ENCODE measurements at regions not wholly inside any gene's neighbourhood (a gene's known extent, or its start where the extent isn't known, plus 50 kb on each side); places are given as distances from the start of the nearest gene placed in this dataset.
"Not testable (repeated sequence)": the region's sequence is repeated elsewhere in the genome, so short reads cannot be mapped to it uniquely, and the experiment has no call there.

DNA sequence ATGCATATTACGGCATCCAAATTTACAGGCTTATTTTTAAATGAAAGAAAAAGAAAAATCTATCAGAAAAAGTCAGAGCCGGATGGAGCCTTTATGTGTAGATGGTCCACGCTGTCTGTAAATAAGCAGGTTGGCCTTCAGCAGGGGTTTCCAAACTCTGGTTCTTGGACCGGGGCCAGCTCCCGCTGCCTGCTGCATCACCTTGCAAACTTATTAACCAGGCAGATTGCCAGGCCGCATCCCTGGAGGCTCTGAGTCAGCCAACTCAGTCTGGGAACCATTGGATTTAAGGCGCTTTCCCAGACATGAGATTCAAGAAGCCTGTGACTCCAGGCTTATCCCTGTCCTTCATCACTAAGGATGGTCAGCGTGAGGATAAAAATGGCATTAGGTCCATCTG is 212.4 kb downstream of the OPA1 start:
- no peak for DNase-seq

DNA sequence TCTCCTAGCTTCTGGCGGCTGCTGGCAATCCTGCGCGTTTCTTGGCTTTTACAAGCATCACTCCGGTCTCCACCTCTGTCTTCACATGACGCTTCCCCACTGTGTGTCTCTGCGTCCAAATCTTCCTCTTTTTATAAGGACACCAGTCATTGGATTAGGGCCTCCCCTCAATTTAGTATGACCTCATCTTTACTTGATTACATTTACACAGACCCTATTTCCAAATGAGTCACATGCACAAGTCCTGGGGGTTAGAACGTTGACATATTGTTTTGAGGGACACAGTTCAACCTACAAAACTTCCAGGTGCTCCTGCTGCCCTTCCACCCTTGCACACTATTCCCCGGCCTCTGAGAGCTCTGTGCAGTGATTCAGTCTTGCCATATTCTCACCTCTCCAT is 215.3 kb downstream of the OPA1 start:
- DNase-seq = no peak

DNA sequence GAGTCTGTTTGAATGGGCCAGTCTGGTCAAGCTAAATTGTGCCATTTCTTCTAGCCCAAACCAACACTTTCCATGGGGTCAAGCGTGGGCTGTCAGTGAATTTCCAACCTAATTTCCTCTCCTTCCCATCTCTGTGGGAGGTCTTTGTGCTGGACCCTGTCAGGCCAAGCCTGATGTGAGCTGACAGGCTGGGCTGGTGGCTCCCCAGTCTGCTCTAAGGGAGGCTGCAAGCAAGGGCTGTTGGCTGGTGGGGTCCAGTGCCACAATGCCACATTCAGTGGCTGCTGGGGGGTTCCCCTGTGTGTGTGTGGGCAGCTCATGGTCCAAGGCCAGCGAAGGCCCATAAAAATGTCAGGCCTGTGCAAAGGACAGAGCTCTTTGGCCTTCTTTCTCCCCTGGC is 216.1 kb downstream of the OPA1 start:
- DNase-seq = no peak

DNA sequence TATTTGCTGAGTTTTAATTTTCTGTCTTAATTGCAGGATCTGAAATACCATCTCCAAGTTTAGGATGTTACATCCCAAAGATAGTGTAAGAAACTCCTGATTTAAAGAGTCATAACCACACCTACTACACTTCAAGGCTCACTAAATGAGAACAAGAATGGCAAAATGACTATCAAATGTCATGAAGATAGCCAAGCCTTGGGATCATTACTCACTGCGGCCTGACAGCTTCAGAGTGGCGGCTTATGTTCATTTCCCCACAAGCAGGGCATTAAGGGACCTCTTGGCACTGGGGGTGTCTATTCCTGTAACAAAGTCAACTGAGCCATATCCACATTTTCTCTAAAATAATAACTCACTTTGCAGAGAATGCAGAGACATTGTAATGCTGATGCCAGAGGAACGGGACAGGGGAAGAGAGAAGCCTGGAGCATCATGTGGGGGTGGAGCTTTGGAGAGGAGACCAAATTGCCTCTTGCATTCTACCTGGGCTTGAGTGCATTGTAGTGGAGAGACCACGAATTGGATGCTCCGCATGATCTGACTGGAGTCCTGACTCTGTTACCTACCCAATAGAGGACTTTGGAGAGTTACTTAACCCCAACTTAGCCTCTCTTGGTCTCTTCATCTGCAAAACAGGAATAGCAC is 219.2 kb downstream of the OPA1 start:
- DNase-seq = no peak

DNA sequence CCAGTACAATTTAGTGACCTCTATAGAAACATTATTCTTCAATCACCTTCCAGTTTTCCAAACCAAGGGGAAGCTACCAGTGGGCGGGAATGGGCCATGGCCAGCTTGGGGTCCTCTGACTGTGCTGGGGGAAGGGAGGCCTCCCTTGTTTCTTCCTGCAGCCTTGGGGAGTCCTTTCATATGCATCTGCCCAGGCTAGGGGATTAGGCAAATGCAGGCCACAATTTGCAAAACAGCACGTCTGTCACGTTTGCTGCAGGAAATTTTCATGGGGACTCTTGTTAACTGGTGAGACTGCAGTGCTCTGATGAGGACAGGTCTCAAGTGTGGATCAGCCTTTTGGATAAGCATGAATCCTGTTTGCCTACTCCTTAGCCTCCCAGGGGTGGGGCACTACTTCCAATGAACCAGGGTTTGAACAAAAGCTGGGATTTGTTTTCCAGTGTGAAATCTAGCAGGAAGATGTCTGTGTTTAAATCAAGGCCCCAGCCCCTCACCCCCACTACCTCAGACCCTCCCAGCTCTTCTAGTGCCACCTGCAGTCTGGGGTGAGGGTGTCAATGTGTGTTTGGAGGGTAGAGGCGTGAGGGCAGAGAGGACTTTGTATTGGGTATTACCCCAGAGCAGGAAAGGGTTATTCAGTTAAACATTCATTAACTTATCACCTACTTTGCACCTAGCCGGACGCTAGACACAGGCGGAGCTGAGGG is 219.9 kb downstream of the OPA1 start:
- no peak for DNase-seq

DNA sequence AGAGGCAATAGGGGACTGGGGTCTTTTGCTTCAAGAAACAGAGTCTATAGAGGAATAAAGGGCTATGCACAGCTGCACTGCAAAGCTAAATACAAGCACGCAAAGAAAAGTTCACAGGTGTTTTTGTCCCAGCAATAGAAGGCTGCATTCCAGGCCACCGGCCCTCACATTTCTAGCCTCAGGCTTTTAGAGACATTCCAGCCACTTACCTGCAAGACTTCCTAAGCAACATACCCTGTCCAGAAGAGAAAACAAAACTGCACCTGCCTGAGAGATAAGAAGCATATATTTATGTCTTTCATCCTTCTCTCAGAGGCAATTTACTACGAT is 220.5 kb downstream of the OPA1 start:
- no peak for DNase-seq

DNA sequence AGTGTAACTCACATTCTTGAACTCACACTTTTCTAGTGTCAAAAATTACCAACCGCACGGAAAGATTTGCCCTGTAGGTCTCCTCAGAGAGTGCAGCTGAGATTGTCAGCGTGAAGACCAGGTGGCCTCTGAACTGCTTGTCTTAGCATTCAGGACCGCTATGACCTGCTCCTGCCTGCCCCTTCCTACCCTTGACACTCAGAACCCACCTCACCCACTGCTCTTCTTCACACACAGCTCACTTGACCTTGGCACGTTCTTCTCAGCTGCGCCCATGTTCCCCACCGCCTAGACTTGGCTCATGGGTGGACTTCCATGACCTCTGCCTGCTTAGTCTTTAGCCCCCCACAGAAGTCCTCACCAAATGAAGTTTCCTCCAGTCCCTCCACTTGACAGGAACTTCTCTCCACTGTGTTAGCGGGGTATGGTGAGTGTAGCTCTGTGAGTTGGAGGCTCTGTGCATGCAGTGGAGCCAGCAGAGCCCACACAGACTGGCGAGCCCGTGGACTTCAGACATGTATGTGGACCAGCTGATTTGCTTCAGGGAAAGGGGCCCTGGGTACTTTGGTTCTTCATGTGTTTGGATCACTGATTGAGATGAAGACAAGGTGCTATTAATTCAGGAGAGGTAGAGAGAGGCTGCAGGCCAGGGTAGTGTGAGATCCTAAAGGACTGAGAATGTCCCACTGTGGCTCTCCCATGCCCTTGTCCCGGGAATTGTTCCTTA is 221.3 kb downstream of the OPA1 start:
- DNase-seq = no peak

DNA sequence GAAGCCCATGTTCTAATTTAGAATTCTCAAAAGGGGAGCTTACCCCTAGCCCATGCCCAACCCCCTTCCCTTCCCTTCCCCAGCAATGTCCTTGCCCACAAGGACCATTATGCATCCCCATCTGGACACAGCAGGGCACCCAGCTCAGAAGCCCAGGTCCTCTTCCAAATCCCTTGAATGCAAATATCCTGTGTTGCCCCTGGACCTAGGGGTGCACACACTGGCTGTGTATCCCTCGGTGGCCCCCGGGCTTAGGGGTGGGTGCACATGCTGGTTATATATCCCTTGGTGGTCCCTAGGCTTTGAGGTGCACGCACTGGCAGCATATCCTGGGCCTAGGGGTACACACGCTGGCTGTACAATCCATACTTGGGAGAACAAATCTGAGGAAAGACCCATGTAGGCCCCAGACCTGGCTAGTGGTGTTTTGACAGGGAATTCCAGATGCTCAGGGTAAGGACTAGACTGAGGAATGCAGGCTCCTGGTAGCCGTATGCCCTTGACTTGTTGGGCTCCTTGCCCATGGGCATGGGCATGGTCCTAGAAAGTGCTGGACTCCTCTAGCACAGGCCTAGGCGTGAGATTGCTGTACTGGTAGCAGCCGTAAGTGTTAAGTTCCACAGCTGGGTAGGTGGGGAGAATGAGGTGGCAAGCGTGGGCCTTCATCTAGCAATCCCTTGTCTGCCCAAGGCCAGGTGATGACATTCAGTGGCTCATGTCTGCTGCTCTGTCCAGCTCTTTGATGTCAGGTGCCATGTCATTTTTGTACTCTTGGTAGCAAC is 222.4 kb downstream of the OPA1 start:
- DNase-seq = no peak

DNA sequence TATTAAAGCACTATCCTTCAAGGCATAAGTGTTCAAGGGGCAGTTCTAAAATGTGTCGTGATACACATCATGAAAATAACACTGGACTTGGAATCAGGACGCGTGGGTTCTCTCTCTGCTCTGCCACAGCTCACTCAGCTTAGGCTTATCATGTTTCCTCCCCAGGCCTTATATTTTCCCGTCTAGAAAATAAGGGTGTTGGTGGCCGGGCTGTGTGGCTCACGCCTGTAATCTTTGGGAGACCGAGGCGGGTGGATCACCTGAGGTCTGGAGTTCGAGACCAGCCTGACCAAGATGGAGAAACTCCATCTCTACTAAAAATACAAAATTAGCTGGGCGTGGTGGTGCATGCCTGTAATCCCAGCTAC is 223.0 kb downstream of the OPA1 start:
- DNase-seq = no peak

DNA sequence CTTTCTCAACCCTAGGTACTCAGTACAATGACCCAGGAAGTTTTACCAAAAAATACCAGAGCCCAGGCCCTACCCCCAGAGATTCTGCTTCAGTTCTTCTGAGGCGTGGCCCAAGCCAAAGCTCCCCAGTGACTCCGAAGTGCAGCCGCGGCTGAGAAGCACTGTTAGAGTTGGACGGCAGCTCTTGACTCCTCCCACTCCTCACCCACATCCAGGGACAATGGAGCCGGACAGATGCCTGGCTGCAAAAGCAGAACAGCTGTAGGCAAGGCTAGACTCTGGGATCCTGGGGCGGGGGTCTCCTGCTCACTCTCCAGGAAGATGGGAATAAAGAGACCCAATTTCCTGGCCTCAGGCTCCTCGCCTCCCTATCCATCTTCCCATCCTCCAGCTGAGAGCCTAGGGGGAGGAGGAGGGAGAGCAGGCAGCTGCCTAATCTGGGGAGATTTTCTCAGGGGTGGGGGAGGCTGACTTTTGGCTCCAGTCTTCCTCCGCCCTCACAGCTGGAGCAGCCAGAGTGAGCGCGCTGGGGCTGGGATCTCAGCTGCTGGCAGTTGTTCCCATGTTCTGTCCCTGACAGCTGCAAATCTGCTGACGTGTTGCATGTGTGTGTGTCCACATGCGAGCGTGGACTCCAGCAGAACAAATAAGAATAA is 223.8 kb downstream of the OPA1 start:
- no peak for DNase-seq

DNA sequence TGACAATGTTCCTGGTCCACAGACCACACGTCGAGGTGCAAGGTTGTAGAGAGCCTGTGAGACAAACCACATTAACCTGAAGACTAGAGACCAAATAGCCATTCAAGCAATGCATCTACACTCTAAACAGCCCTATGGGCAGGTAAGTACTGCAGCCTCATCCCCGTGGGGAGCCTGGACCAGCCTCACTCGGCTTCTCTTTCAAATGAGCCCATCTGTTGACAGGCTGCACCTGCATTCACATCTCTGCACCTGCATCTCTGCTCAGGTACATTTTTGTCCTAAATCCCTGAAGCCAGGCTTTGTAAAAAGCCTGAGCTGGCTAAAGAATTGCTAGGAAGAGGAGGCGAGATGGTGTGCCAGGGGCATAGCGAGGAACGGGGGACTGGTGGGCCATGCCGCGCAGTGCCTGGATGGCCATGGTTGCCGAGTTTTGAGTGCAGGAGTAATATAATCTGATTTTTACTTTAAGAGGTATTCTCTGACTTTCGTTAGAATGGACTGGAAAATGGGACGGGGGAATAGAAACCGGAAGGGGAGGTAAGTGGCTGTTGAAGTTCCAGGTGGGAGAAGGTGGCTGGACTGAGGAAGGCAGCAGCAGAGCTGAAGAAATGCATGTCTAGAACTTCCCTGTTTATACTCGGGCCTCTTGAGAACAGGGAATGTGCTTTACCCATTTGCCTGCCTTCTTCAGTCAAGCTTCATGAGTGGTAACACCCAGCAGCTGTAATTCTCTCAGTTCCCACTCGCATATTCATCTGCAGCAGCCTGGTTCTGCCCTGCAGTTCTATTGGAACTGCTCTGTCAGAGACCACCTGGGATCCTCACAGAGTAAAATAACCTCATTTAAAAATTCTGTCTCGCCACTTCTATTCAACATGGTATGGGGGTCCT is 226.4 kb downstream of the OPA1 start:
- no peak for DNase-seq

DNA sequence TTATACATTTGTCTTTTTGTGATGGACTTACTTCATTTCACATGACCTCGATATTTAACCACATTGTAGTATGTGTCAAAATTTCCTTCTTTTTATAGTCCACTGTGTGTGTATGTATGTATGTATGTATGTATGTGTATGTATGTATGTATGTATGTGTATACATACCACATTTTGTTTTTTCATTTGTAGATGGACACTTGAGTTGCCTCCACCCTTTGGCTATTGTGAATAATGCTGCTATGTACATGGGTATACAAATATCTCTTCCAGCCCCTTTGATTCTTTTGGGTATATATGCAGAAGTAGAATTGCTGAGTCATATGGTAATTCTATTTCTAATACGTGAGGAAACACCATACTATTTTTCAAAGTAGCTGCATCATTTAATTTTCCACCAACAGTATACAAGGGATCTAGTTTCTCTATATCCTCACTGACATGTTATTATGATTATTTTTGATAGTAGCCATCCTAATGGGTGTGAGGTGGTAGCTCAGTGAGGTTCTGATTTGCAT is 228.2 kb downstream of the OPA1 start:
- DNase-seq = no peak

DNA sequence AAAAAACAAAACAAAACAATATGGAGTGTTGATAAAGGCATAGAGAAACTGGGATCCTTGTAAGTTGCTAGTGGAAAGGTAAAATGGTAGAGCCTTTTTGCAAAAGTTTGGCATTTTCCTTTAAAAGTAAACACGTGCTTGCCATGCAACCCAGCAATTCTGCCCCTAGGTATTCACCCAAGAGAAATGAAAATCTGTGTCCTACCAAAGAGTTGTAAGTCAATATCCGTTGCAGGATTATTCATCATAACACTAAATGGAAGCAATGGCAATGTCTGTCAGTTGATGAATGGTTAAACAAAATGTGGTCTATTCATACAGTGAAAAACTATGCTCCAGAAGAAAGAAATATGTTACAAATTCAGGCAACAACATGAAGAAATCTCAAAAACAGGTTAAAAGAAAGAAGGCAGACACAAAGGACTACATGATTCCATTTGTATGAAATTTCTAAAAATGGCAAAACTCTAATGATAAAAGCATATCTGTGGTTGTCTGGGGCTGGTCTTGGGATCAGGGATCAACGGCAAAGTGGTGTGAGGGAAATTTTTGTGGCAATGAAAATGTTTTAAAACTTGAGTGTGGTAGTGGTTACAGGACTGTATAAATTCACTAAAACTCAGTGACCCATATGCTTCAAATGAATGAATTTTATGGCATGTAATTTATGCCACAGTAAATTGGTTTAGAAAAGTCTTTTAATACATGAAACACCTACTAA is 229.6 kb downstream of the OPA1 start:
- no peak for DNase-seq

DNA sequence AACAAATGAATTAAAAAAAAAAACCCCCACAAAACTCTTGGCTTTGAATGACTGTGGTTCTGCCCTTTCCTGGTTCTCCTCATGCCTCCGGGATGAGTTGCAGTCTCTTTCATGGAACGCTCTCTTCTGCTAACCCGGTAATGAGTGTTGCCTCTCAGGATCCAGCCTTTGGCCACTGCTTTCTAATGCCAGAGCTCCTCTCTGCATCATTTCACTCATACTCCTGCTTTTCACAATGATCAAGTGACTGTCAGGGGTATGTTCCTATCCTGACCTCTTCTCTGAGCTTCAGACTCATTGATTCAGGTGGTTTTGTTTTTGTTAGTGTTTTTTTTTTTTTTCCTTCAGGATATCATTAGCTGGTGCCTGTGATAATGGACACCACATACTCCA is 230.2 kb downstream of the OPA1 start:
- not testable (repeated sequence) for DNase-seq

DNA sequence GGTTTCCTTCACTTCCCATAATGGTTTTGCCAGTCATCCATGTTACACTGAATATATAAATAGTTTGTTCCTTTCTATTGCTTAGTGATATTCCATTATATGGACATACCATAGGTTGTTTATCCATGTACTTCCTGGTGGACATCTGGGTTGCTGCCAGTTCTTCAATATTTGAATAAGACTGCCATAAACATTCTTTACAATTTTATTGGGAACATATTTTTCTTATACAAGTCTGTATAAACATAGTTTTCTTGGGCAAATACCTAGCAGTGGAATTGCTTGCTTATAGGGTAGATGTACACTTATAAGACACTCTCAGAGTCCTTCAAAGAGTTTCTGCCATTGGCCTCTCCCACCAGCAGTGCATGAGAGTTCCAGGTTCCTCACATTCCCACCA is 231.4 kb downstream of the OPA1 start:
- no peak for DNase-seq

DNA sequence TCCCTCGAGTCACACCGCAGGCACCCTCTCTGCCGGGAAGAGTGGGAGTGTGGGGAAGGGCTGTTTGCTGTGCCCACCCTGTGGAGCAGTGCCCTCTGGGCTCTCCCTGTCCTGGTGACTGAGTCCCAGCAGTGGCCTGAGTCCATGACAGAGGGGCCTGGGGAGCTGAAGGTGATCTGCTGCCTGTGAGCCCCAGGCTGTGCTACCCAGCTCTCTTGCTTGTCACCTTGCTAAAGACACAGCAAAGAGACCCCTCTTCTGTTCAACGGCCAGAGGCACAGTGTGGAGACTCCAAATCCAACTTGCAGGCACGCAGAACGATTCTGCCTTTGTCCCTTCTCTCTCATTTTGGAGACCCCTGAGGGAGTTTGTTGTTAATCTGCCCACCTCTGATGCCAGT is 232.6 kb downstream of the OPA1 start:
- no peak for DNase-seq

DNA sequence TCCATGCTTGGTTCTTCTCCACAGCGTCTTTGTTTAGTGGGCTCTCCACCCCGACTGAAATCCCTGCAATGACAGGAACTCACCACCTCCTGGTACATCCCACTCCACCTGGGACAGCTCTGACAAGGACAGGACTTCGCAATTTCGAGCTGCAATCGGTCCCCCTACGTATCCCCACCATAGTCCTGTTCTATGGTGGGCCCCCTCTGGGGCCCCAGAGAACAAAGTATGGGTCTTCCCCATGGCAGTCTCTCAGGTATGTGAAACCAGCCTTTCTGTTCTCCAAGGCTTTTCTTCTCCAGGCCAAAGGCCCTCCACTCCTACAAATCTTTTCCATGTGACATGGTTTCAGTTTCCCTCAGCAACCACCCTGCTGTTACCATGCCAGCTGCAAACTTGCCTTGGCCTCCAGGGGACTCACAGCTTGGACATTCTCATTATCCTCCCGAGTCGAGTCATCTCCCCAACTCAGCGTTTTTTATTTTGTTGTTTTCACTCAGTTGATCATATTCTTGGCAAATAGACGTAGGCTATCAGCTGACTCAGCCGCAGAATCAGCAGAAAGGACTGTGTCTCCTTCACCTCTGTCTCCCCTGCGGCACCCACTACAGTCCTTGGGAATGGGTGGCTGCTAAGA is 233.3 kb downstream of the OPA1 start:
- DNase-seq = no peak

DNA sequence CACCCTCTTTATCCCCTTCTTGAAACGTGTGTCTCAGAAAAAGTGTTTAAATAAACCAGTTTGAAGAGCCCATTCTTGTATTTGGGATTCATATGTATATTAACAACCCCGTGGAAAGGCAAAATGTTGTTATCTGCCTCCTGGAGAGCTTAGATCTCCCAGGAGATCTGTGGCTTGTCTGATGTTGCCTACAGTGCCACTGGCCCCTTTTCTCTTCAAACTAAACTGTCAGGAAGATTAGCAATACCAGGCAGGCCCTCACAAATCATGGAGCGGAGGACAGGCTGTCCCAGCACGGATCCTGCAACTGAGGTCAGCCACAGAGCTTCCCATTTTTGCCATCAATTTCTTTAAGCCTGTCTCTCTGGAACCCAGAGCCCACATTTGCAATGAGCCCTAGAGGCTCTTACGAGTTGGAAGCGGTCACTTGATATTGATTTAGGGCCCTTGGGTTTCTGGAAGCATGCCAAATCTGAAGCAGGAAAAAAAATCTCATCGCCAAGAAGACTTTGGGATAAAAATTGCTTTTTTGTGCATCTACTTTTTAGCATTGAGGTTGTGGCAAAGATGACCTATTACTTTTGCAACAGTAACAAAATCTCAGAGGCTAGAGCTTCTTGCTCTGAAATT is 234.1 kb downstream of the OPA1 start:
- DNase-seq = no peak

DNA sequence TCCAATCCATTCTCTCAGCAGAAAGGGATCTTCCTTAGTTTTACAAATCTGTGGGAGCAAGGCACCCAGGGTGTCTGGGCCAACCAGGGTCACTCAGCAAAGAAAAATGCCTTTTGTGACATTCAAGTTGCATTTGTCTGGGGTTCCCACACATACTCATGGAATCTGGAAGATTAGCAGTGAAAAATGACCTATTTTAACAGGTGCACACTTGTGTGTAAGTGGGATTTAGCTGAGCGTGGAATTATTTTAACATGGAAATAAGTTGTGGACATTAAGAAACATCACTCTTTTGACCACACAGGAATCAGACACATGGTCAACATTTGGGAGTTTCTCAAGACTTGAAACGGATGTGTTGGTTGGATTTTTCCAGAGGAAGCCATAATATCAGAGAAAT is 234.9 kb downstream of the OPA1 start:
- no peak for DNase-seq

DNA sequence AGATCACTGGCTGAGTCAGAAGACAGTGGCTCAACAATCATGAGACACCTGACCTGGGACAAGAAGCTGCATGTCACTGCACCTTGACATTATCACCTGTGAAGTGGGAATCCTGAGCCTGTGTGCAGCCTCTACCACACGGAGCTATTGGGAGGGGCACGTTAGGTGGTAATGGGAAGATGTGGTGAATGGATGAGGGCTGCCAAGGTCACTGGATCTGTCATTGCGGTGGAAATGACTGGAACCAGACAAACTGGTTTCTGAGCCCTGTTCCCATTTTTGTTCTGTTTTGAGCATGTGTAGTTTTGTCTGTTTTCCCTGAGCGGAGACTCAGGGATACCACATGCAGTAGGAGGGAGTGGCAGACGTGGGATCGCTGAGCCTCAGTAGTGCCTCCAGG is 235.5 kb downstream of the OPA1 start:
- no peak for DNase-seq
